ENCODE measurements at regions not wholly inside any gene's neighbourhood (a gene's known extent, or its start where the extent isn't known, plus 50 kb on each side); places are given as distances from the start of the nearest gene placed in this dataset.

- Mint-ChIP-seq H3K36me3 (ENCODE audit: low read depth) (no peaks in the 10 kb centered on the region), H3K4me1 (ENCODE audit: low read depth) (no peaks in the 10 kb centered on the region), H3K9me3 (peaks cover 32% of the 10 kb centered on the region), H3K27ac (no peak overlapping the region), H3K27me3 (ENCODE audit: insufficient read depth) (no peaks in the 10 kb centered on the region; the same call in 1 of the 2 replicates), H3K4me3 (no peak overlapping the region)
- TF ChIP-seq, protein P1, sequence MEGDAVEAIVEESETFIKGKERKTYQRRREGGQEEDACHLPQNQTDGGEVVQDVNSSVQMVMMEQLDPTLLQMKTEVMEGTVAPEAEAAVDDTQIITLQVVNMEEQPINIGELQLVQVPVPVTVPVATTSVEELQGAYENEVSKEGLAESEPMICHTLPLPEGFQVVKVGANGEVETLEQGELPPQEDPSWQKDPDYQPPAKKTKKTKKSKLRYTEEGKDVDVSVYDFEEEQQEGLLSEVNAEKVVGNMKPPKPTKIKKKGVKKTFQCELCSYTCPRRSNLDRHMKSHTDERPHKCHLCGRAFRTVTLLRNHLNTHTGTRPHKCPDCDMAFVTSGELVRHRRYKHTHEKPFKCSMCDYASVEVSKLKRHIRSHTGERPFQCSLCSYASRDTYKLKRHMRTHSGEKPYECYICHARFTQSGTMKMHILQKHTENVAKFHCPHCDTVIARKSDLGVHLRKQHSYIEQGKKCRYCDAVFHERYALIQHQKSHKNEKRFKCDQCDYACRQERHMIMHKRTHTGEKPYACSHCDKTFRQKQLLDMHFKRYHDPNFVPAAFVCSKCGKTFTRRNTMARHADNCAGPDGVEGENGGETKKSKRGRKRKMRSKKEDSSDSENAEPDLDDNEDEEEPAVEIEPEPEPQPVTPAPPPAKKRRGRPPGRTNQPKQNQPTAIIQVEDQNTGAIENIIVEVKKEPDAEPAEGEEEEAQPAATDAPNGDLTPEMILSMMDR (IDR thresholded peaks at IDR 0.05): no peak
- DNase-seq: no peak
Measured at GRCh38 chr4:71862315-71862714, 78.4 kb upstream of the GC start.

DNA sequence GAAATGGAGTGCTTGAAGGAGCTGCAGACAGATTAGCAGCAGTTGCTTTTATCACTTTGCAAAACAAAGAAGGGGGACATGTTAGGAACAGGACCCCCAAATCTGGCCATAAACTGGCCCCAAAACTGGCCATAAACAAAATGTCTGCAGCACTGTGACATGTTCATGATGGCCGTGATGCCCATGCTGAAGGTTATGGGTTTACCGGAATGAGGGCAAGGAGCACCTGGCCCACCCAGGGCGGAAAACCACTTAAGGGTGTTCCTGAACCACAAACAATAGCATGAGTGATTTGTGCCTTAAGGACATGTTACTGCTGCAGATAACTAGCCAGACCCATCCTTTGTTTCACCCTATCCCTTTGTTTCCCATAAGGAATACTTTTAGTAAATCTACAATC lies 79.6 kb upstream of the GC start:
- Mint-ChIP-seq H3K36me3 (ENCODE audit: low read depth) (no peaks in the 10 kb centered on the region), H3K4me1 (ENCODE audit: low read depth) (no peaks in the 10 kb centered on the region), H3K27ac (no peak overlapping the region), H3K9me3 (peaks cover 32% of the 10 kb centered on the region), H3K4me3 (no peak overlapping the region), H3K27me3 (ENCODE audit: insufficient read depth) (no peaks in the 10 kb centered on the region; the same call in 1 of the 2 replicates)
- no peak for DNase-seq
- TF ChIP-seq, protein P1 (IDR thresholded peaks at IDR 0.05): no peak

DNA sequence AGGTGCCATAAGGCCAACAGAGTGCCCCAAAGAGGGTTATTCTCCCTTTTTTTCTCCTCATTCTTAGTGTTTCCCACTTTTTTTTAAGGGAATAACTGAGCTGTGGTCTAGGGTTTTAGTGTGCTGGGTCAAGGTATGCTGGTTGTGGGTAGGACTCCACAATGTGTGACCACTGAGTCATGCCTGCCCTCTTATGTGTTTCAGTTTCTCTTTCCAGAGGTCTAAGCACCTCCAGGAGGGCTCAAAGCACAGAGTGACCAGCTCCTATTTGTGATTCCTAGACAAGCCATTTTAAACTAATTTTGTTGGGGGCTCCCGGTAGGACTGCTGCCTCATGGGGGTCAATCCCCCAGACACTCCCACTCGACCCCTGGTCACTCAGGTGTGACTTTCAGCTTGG lies 80.5 kb upstream of the GC start:
- Mint-ChIP-seq H3K4me1 (ENCODE audit: low read depth) (no peaks in the 10 kb centered on the region), H3K9me3 (peaks cover 31% of the 10 kb centered on the region), H3K36me3 (ENCODE audit: low read depth) (no peaks in the 10 kb centered on the region), H3K27ac (no peak overlapping the region), H3K27me3 (ENCODE audit: insufficient read depth) (no peaks in the 10 kb centered on the region; the same call in 1 of the 2 replicates), H3K4me3 (no peak overlapping the region)
- TF ChIP-seq, protein P1 (IDR thresholded peaks at IDR 0.05): no peak
- no peak for DNase-seq

GRCh38 chr4:71866212-71866885 lies 82.5 kb upstream of the GC start:
- Mint-ChIP-seq H3K27ac (no peak overlapping the region), H3K4me3 (no peak overlapping the region), H3K27me3 (ENCODE audit: insufficient read depth) (no peaks in the 10 kb centered on the region; the same call in 1 of the 2 replicates), H3K9me3 (peaks cover 23% of the 10 kb centered on the region), H3K4me1 (ENCODE audit: low read depth) (no peaks in the 10 kb centered on the region), H3K36me3 (ENCODE audit: low read depth) (no peaks in the 10 kb centered on the region)
- DNase-seq: no peak
- TF ChIP-seq, protein P1 (IDR thresholded peaks at IDR 0.05): no peak

GRCh38 chr4:71867598-71867997 lies 83.7 kb upstream of the GC start:
- TF ChIP-seq, protein P1 (IDR thresholded peaks at IDR 0.05): no peak
- Mint-ChIP-seq H3K4me1 (ENCODE audit: low read depth) (no peaks in the 10 kb centered on the region), H3K27ac (no peak overlapping the region), H3K9me3 (peaks cover 23% of the 10 kb centered on the region), H3K27me3 (ENCODE audit: insufficient read depth) (no peaks in the 10 kb centered on the region; the same call in 1 of the 2 replicates), H3K36me3 (ENCODE audit: low read depth) (no peaks in the 10 kb centered on the region), H3K4me3 (no peak overlapping the region)
- DNase-seq: no peak
